Upper lobe of left lung (tissue), 6 donors: ENCODE measurements at regions not wholly inside any gene's neighbourhood (a gene's known extent, or its start where the extent isn't known, plus 50 kb on each side); places are given as distances from the start of the nearest gene placed in this dataset.
"Not testable (repeated sequence)": the region's sequence is repeated elsewhere in the genome, so short reads cannot be mapped to it uniquely, and the experiment has no call there.

Experiments
- ATAC-seq, 2 donors: fragments of 200-7000 bp; cut with Tn5 transposase; one replicate each; pipeline ENCODE4 v1.9.1; 2022; ENCODE audit warnings: mild to moderate bottlenecking in 2 of 2, moderate library complexity in 2 of 2; ENCODE audit not compliant: low FRiP score in 2 of 2
- DNase-seq, 2 donors: peaks; one replicate each; pipeline ENCODE4 v3.0.0-alpha.2; 2019 to 2020
- H3K27ac ChIP-seq, 4 donors: fragments of 200-600 bp; sonication (generic); one replicate each; pipeline ENCODE4 v1.5.1; 2016 to 2019
- H3K27me3 ChIP-seq, 4 donors: fragments of 200-600 bp; sonication (generic); one replicate each; pipeline ENCODE4 v1.5.1; 2017 to 2019
- H3K36me3 ChIP-seq, 4 donors: fragments of 200-600 bp; sonication (generic); one replicate each; pipeline ENCODE4 v1.5.1; 2016 to 2019
- H3K4me1 ChIP-seq, 4 donors: fragments of 200-600 bp; sonication (generic); one replicate each; pipeline ENCODE4 v1.5.1; 2018 to 2019
- H3K4me3 ChIP-seq, 4 donors: fragments of 200-600 bp; sonication (generic); one replicate each; pipeline ENCODE4 v1.5.1; 2017 to 2019; ENCODE audit warnings: mild to moderate bottlenecking in 2 of 4, moderate library complexity in 1 of 4
- H3K9me3 ChIP-seq, 4 donors: fragments of 200-600 bp; sonication (generic); one replicate each; pipeline ENCODE4 v1.5.1; 2018 to 2019
- CTCF ChIP-seq, 6 experiments: fragments of 450-650 bp in 4 of 6; fragments of 200-600 bp in 2 of 6; sonication (generic) in 2 of 6; IDR thresholded peaks; one replicate each; pipeline ENCODE4 v1.5.1; 2016 to 2019; ENCODE audit warnings: antibody characterized with exemption in 6 of 6
- EP300 ChIP-seq, 4 donors: sonication (generic); formaldehyde crosslinking; IDR thresholded peaks; one replicate each; pipeline ENCODE4 v1.5.1; 2017; ENCODE audit warnings: antibody characterized with exemption in 4 of 4, control low read depth in 2 of 4
- POLR2A ChIP-seq, 4 donors: fragments of 450-650 bp; IDR thresholded peaks; one replicate each; pipeline ENCODE4 v1.5.1; 2016 to 2017; ENCODE audit warnings: antibody characterized with exemption in 4 of 4, mild to moderate bottlenecking in 2 of 4
- POLR2AphosphoS5 ChIP-seq, 2 donors: sonication (generic); formaldehyde crosslinking; IDR thresholded peaks; one replicate each; pipeline ENCODE4 v1.5.1; 2017; ENCODE audit warnings: antibody characterized with exemption in 2 of 2
- WGBS, 2 donors: methylation state at CpG; one replicate each; pipeline ENCODE4 v1.1.5; 2017 to 2018; 5-methylcytosine and 5-hydroxymethylcytosine counted together
- donor health status: DM: no; HTN: no; CAD: no; lungs with moderate emphysema.
- donor health status: DM: no; HTN: yes; CAD: no; lungs with severe emphysema.

DNA sequence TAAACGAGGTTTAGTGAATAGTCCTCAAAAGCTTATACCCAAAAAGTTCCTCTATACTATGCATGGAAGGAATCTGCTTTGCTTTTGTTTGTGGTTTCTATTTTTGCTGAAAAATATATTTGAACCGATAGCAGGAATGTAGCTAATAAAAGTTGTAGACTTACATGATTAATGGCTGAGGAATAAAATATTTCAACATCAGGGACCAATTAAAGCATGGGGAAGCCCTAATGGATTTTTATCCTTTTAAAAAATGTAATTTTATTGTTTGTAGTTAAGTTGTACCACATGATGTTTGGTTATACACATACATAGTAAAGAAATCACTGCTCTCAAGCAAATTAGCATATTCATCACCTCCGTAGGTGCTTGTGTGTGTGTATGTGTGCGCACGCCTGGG is 295.3 kb upstream of the CNTN5 start:
- Histone ChIP-seq H3K27me3 (no peaks in the 10 kb centered on the region), H3K27ac (no peak overlapping the region), H3K4me1 (no peaks in the 10 kb centered on the region), H3K9me3 (peaks cover 0 to 9% (median 0%) of the 10 kb centered on the region in 4 donors), H3K36me3 (no peaks in the 10 kb centered on the region), H3K4me3 (no peak overlapping the region)
- DNase-seq: no peak
- 80 to 84% methylated on average over 5 of the region's 5 CpGs for WGBS, 2 donors
- ATAC-seq: no peak
- TF ChIP-seq POLR2AphosphoS5 (IDR thresholded peaks at IDR 0.05): no peak
- TF ChIP-seq CTCF (IDR thresholded peaks at IDR 0.05): no peak
- no peak for TF ChIP-seq POLR2A (IDR thresholded peaks at IDR 0.05)
- TF ChIP-seq EP300 (IDR thresholded peaks at IDR 0.05): no peak

GRCh38 chr11:98728421-98728820 is 292.3 kb upstream of the CNTN5 start:
- TF ChIP-seq POLR2AphosphoS5 (IDR thresholded peaks at IDR 0.05) (no peak), CTCF (IDR thresholded peaks at IDR 0.05) (no peak), EP300 (IDR thresholded peaks at IDR 0.05) (no peak)
- no peak for DNase-seq
- H3K4me1 ChIP-seq: no peaks in the 10 kb centered on the region
- H3K4me3 ChIP-seq: no peak overlapping the region
- 86 to 89% methylated on average over 4 of the region's 4 CpGs for WGBS, 2 donors
- ATAC-seq: no peak
- H3K27ac ChIP-seq: no peak overlapping the region
- no peaks in the 10 kb centered on the region for H3K27me3 ChIP-seq
- H3K9me3 ChIP-seq: peaks cover 0 to 9% (median 0%) of the 10 kb centered on the region in 4 donors
- no peaks in the 10 kb centered on the region for H3K36me3 ChIP-seq

GRCh38 chr11:98729118-98729517 is 291.6 kb upstream of the CNTN5 start:
- H3K36me3 ChIP-seq: no peaks in the 10 kb centered on the region
- H3K4me3 ChIP-seq: no peak overlapping the region
- no peaks in the 10 kb centered on the region for H3K4me1 ChIP-seq
- WGBS, 2 donors: 94 to 97% methylated on average over 6 of the region's 6 CpGs
- no peaks in the 10 kb centered on the region for H3K27me3 ChIP-seq
- ATAC-seq: no peak
- TF ChIP-seq POLR2A (IDR thresholded peaks at IDR 0.05) (no peak), EP300 (IDR thresholded peaks at IDR 0.05) (no peak)
- H3K9me3 ChIP-seq: peaks cover 0 to 9% (median 0%) of the 10 kb centered on the region in 4 donors
- H3K27ac ChIP-seq: no peak overlapping the region
- no peak for DNase-seq

GRCh38 chr11:98732947-98733346 is 287.8 kb upstream of the CNTN5 start:
- WGBS, 2 donors: 71 to 100% methylated on average over 1 of the region's 1 CpG
- DNase-seq: no peak
- ATAC-seq: no peak

GRCh38 chr11:98733378-98733777 is 287.4 kb upstream of the CNTN5 start:
- not testable (repeated sequence) for H3K27me3 ChIP-seq, H3K9me3 ChIP-seq, H3K4me1 ChIP-seq, DNase-seq, H3K27ac ChIP-seq, H3K4me3 ChIP-seq, H3K36me3 ChIP-seq, ATAC-seq
- WGBS, 2 donors: 66 to 71% methylated on average over 5 of the region's 5 CpGs

More at GRCh38 chr11:98732947-98733346, 287.8 kb upstream of the CNTN5 start:
- H3K9me3 ChIP-seq: no peaks in the 10 kb centered on the region
- no peaks in the 10 kb centered on the region for H3K4me1 ChIP-seq
- H3K4me3 ChIP-seq: no peak overlapping the region
- no peaks in the 10 kb centered on the region for H3K36me3 ChIP-seq
- no peak overlapping the region for H3K27ac ChIP-seq
- TF ChIP-seq POLR2AphosphoS5 (IDR thresholded peaks at IDR 0.05) (no peak), EP300 (IDR thresholded peaks at IDR 0.05) (no peak), POLR2A (IDR thresholded peaks at IDR 0.05) (no peak), CTCF (IDR thresholded peaks at IDR 0.05) (no peak)
- no peaks in the 10 kb centered on the region for H3K27me3 ChIP-seq

DNA sequence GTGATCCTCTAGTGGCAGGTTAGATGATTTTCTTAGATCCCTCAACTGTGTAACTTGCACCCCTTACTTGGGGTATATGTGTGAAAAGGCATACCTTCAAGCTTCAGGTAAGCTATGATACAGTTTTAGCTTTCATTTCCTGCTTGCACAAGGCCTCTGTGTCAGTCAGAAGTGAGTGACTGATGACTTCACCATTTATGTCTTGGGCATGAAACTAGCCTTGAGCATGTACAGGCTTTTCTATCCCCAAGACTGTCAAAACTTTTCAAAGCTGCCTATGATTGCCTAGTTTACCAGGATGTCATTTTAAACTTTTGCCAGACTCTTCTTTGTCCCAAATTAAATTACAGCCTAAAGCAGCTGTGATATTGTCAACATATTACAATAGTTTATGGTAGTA is 286.1 kb upstream of the CNTN5 start:
- no peak for DNase-seq
- Histone ChIP-seq H3K9me3 (no peaks in the 10 kb centered on the region), H3K27ac (no peak overlapping the region), H3K4me3 (no peak overlapping the region), H3K36me3 (no peaks in the 10 kb centered on the region), H3K27me3 (no peaks in the 10 kb centered on the region), H3K4me1 (no peaks in the 10 kb centered on the region)
- no peak for TF ChIP-seq CTCF (IDR thresholded peaks at IDR 0.05)
- TF ChIP-seq POLR2AphosphoS5 (IDR thresholded peaks at IDR 0.05): no peak
- TF ChIP-seq EP300 (IDR thresholded peaks at IDR 0.05): no peak
- TF ChIP-seq POLR2A (IDR thresholded peaks at IDR 0.05): no peak
- ATAC-seq: no peak
